ENCODE measurements at regions not wholly inside any gene's neighbourhood (a gene's known extent, or its start where the extent isn't known, plus 50 kb on each side); places are given as distances from the start of the nearest gene placed in this dataset.
"Not testable (repeated sequence)": the region's sequence is repeated elsewhere in the genome, so short reads cannot be mapped to it uniquely, and the experiment has no call there.

- Histone ChIP-seq H3K27ac (no peak overlapping the region), H3K4me3 (no peak overlapping the region)
- in situ Hi-C loops (cut with MboI; ENCODE audit: low pct_ligation_motif_present in 1 of 4, low pct_unique_long_range_greater_than_20kb in 1 of 4, low sequenced_read_pairs in 3 of 4), result no loop called here
These were observed 425.1 kb downstream of the RND3 start for GRCh38 chr2:150062416-150062815.

GRCh38 chr2:150060341-150060740 is 427.1 kb downstream of the RND3 start:
- Histone ChIP-seq H3K27ac (no peak overlapping the region), H3K4me3 (no peak overlapping the region), H3K27me3 (no peaks in the 10 kb centered on the region), H3K36me3 (no peaks in the 10 kb centered on the region), H3K4me1 (no peaks in the 10 kb centered on the region), H3K9me3 (no peaks in the 10 kb centered on the region)
- intact Hi-C loops (cut with DNase I; ENCODE audit: low total_unique reads), result no loop called here
- in situ Hi-C loops (cut with MboI; ENCODE audit: low pct_ligation_motif_present in 1 of 4, low pct_unique_long_range_greater_than_20kb in 1 of 4, low sequenced_read_pairs in 3 of 4), result no loop called here
- WGBS, 2 donors (ENCODE audit: low coverage in 1 of 2), result 33 to 40% methylated on average over 1 of the region's 1 CpG
- no peak for TF ChIP-seq POLR2A (IDR thresholded peaks at IDR 0.05)
- TF ChIP-seq POLR2AphosphoS5 (IDR thresholded peaks at IDR 0.05), result no peak
- TF ChIP-seq EP300 (IDR thresholded peaks at IDR 0.05; ENCODE audit: low read depth), result no peak
- TF ChIP-seq CTCF (IDR thresholded peaks at IDR 0.05), result no peak
- no peak for DNase-seq

More at GRCh38 chr2:150062416-150062815, 425.1 kb downstream of the RND3 start:
- intact Hi-C loops (cut with DNase I; ENCODE audit: low total_unique reads), result no loop called here
- Histone ChIP-seq H3K9me3 (no peaks in the 10 kb centered on the region), H3K36me3 (no peaks in the 10 kb centered on the region), H3K4me1 (no peaks in the 10 kb centered on the region), H3K27me3 (no peaks in the 10 kb centered on the region)
- 63 to 73% methylated on average over 3 of the region's 3 CpGs for WGBS, 2 donors (ENCODE audit: low coverage in 1 of 2)
- TF ChIP-seq POLR2AphosphoS5 (IDR thresholded peaks at IDR 0.05) (no peak), CTCF (IDR thresholded peaks at IDR 0.05) (no peak), EP300 (IDR thresholded peaks at IDR 0.05; ENCODE audit: low read depth) (no peak), POLR2A (IDR thresholded peaks at IDR 0.05) (no peak)
- no peak for DNase-seq

GRCh38 chr2:150059676-150060075 is 427.8 kb downstream of the RND3 start:
- intact Hi-C loops (cut with DNase I; ENCODE audit: low total_unique reads); DNase-seq; in situ Hi-C loops (cut with MboI; ENCODE audit: low pct_ligation_motif_present in 1 of 4, low pct_unique_long_range_greater_than_20kb in 1 of 4, low sequenced_read_pairs in 3 of 4); H3K9me3 ChIP-seq; H3K27me3 ChIP-seq; H3K36me3 ChIP-seq; H3K4me3 ChIP-seq; H3K27ac ChIP-seq; H3K4me1 ChIP-seq: not testable (repeated sequence)
- WGBS, 2 donors (ENCODE audit: low coverage in 1 of 2), result 83 to 92% methylated on average over 2 of the region's 2 CpGs

GRCh38 chr2:150052457-150052856 is 435.0 kb downstream of the RND3 start:
- TF ChIP-seq POLR2A (IDR thresholded peaks at IDR 0.05), result no peak
- TF ChIP-seq CTCF (IDR thresholded peaks at IDR 0.05), result no peak
- Histone ChIP-seq H3K27ac (no peak overlapping the region), H3K27me3 (no peaks in the 10 kb centered on the region), H3K9me3 (no peaks in the 10 kb centered on the region), H3K4me1 (no peaks in the 10 kb centered on the region), H3K4me3 (no peak overlapping the region), H3K36me3 (no peaks in the 10 kb centered on the region)
- DNase-seq, result no peak
- WGBS, 2 donors (ENCODE audit: low coverage in 1 of 2), result 70 to 77% methylated on average over 3 of the region's 3 CpGs
- in situ Hi-C loops (cut with MboI; ENCODE audit: low pct_ligation_motif_present in 1 of 4, low pct_unique_long_range_greater_than_20kb in 1 of 4, low sequenced_read_pairs in 3 of 4) (no loop called here), intact Hi-C loops (cut with DNase I; ENCODE audit: low total_unique reads) (no loop called here)

- Histone ChIP-seq H3K9me3 (no peaks in the 10 kb centered on the region), H3K4me3 (no peak overlapping the region), H3K27ac (no peak overlapping the region), H3K27me3 (no peaks in the 10 kb centered on the region), H3K4me1 (no peaks in the 10 kb centered on the region), H3K36me3 (no peaks in the 10 kb centered on the region)
- no peak for DNase-seq
- TF ChIP-seq POLR2A (IDR thresholded peaks at IDR 0.05), result no peak
- TF ChIP-seq EP300 (IDR thresholded peaks at IDR 0.05; ENCODE audit: low read depth), result no peak
- no peak for TF ChIP-seq POLR2AphosphoS5 (IDR thresholded peaks at IDR 0.05)
- TF ChIP-seq CTCF (IDR thresholded peaks at IDR 0.05), result no peak
- in situ Hi-C loops (cut with MboI; ENCODE audit: low pct_ligation_motif_present in 1 of 4, low pct_unique_long_range_greater_than_20kb in 1 of 4, low sequenced_read_pairs in 3 of 4), result no loop called here
- intact Hi-C loops (cut with DNase I; ENCODE audit: low total_unique reads), result no loop called here
These were observed 436.5 kb downstream of the RND3 start for GRCh38 chr2:150051004-150051403.
